A673 (cell line): ENCODE measurements at regions not wholly inside any gene's neighbourhood (a gene's known extent, or its start where the extent isn't known, plus 50 kb on each side); places are given as distances from the start of the nearest gene placed in this dataset.

Experiments
- BruUV-seq: library from RNA; stranded (reverse); fragments of 400-500 nt; replicated peaks from 2 replicates; lab custom pipeline; 2021; lab: Mats Ljungman, UMichigan
- CTCF ChIA-PET: fragments of 300-600 bp; sonication (Branson Sonifier 250); formaldehyde crosslinking; loops from one replicate; lab custom pipeline; 2022; ENCODE audit warnings: antibody characterized with exemption; lab: Charles Lee
- POLR2A ChIA-PET: fragments of 300-600 bp; sonication (Branson Sonifier 250); formaldehyde crosslinking; loops from one replicate; lab custom pipeline; 2022; ENCODE audit warnings: antibody characterized with exemption; ENCODE audit not compliant: low non-redundant PET; lab: Charles Lee
- DNase-seq: peaks from one replicate; pipeline ENCODE4 v3.0.0-alpha.2; 2015; ENCODE audit warnings: low spot score
- H3K27ac ChIP-seq: fragments of 200-600 bp; sonication (generic); 2 replicates; pipeline ENCODE4 v1.5.1; 2016; ENCODE audit warnings: mixed run types, low read depth, mild to moderate bottlenecking, mixed read lengths, antibody characterized with exemption, low read length; ENCODE audit not compliant: poor library complexity, severe bottlenecking
- H3K27me3 ChIP-seq: fragments of 200-600 bp; sonication (generic); replicated peaks from 2 replicates; pipeline ENCODE4 v1.6.1; 2017; ENCODE audit warnings: mixed run types, low read depth, mild to moderate bottlenecking, mixed read lengths, antibody characterized with exemption, low read length; ENCODE audit not compliant: insufficient read depth, poor library complexity
- H3K36me3 ChIP-seq: fragments of 200-600 bp; sonication (generic); 2 replicates; pipeline ENCODE4 v1.6.1; 2016; ENCODE audit warnings: mixed run types, mild to moderate bottlenecking, mixed read lengths, antibody characterized with exemption, low read length; ENCODE audit not compliant: insufficient read depth, poor library complexity, severe bottlenecking
- H3K4me1 ChIP-seq: fragments of 200-600 bp; sonication (generic); 2 replicates; pipeline ENCODE4 v1.6.1; 2017; ENCODE audit warnings: mixed run types, mild to moderate bottlenecking, mixed read lengths, antibody characterized with exemption, low read length; ENCODE audit not compliant: insufficient read depth, poor library complexity, severe bottlenecking
- H3K4me3 ChIP-seq: fragments of 200-600 bp; sonication (generic); 2 replicates; pipeline ENCODE4 v1.5.1; 2016; ENCODE audit warnings: low read depth, mixed run types, mild to moderate bottlenecking, mixed read lengths, low read length; ENCODE audit not compliant: poor library complexity, severe bottlenecking
- H3K9me3 ChIP-seq: fragments of 200-600 bp; sonication (generic); 2 replicates; pipeline ENCODE4 v1.6.1; 2016; ENCODE audit warnings: mixed run types, low read depth, mild to moderate bottlenecking, mixed read lengths, antibody characterized with exemption, low read length; ENCODE audit not compliant: poor library complexity, severe bottlenecking
- CTCF ChIP-seq: fragments of 300-800, 200-600 bp; sonication (generic); conservative IDR thresholded peaks from 2 replicates; pipeline ENCODE4 v1.5.1; 2017; ENCODE audit warnings: low read depth, mild to moderate bottlenecking, antibody characterized with exemption, low read length, moderate library complexity, mixed read lengths
- EZH2 ChIP-seq: fragments of 200-600 bp; sonication (generic); IDR thresholded peaks from 2 replicates; pipeline ENCODE4 v1.6.1; 2017; ENCODE audit warnings: borderline replicate concordance, low read depth, mild to moderate bottlenecking, mixed read lengths, antibody characterized with exemption, low read length; ENCODE audit not compliant: poor library complexity, severe bottlenecking
- intact Hi-C: fragments of 100-400 bp; cut with micrococcal nuclease; formaldehyde crosslinking; loops from one replicate; pipeline ENCODE4 v1.10.0; 2022; ENCODE audit not compliant: unreplicated experiment

GRCh38 chr2:16250886-16251285 is 310.5 kb downstream of the MYCN start:
- intact Hi-C loops = no loop called here
- no peak for TF ChIP-seq CTCF
- TF ChIP-seq EZH2 = no peak
- POLR2A ChIA-PET = no interaction called here
- Histone ChIP-seq H3K9me3 (no peaks in the 10 kb centered on the region), H3K27ac (no peak overlapping the region), H3K36me3 (no peaks in the 10 kb centered on the region), H3K27me3 (peaks cover 10% of the 10 kb centered on the region), H3K4me3 (no peak overlapping the region), H3K4me1 (no peaks in the 10 kb centered on the region)
- CTCF ChIA-PET = no interaction called here
- no peak for DNase-seq
- BruUV-seq = no TSS peak

- TF ChIP-seq CTCF = no peak
- no peak for TF ChIP-seq EZH2
These were observed 310.1 kb downstream of the MYCN start for GRCh38 chr2:16250466-16250865.

GRCh38 chr2:16250056-16250425 is 309.7 kb downstream of the MYCN start:
- Histone ChIP-seq H3K9me3 (no peaks in the 10 kb centered on the region), H3K27me3 (peaks cover 6% of the 10 kb centered on the region), H3K4me1 (no peaks in the 10 kb centered on the region), H3K27ac (no peak overlapping the region), H3K36me3 (no peaks in the 10 kb centered on the region), H3K4me3 (no peak overlapping the region)
- intact Hi-C loops = no loop called here
- BruUV-seq = no TSS peak
- ChIA-PET CTCF (no interaction called here), POLR2A (no interaction called here)
- DNase-seq = no peak
- TF ChIP-seq EZH2 = no peak
- TF ChIP-seq CTCF = no peak

More at GRCh38 chr2:16250466-16250865, 310.1 kb downstream of the MYCN start:
- H3K4me3 ChIP-seq = no peak overlapping the region
- ChIA-PET POLR2A (no interaction called here), CTCF (no interaction called here)
- intact Hi-C loops = no loop called here
- H3K27ac ChIP-seq = no peak overlapping the region
- peaks cover 6% of the 10 kb centered on the region for H3K27me3 ChIP-seq
- H3K4me1 ChIP-seq = no peaks in the 10 kb centered on the region
- BruUV-seq = no TSS peak
- DNase-seq = no peak
- H3K36me3 ChIP-seq = no peaks in the 10 kb centered on the region
- no peaks in the 10 kb centered on the region for H3K9me3 ChIP-seq
